Skeletal muscle satellite cell (primary cell): ENCODE measurements at regions not wholly inside any gene's neighbourhood (a gene's known extent, or its start where the extent isn't known, plus 50 kb on each side); places are given as distances from the start of the nearest gene placed in this dataset.

Experiments
- H3K27me3 ChIP-seq: 2 replicates; pipeline ENCODE4 v1.7.0; 2013; ENCODE audit warnings: low read length; ENCODE audit not compliant: control insufficient read depth, insufficient read depth
- H3K36me3 ChIP-seq: 2 replicates; pipeline ENCODE4 v1.7.0; 2013; ENCODE audit warnings: mild to moderate bottlenecking, control low read depth, low read length; ENCODE audit not compliant: insufficient read depth
- H3K4me1 ChIP-seq: 2 replicates; pipeline ENCODE4 v1.7.0; 2013; ENCODE audit warnings: low read length; ENCODE audit not compliant: control insufficient read depth, insufficient read depth
- H3K4me2 ChIP-seq: 2 replicates; pipeline ENCODE4 v1.7.0; 2013; ENCODE audit warnings: mild to moderate bottlenecking, low read length
- H3K4me3 ChIP-seq: 2 replicates; pipeline ENCODE4 v1.7.0; 2013; ENCODE audit warnings: low read length
- H3K9ac ChIP-seq: 2 replicates; pipeline ENCODE4 v1.7.0; 2013; ENCODE audit warnings: mild to moderate bottlenecking, low read depth, low read length, moderate library complexity
- H3K9me3 ChIP-seq: replicated peaks from 2 replicates; pipeline ENCODE4 v1.7.0; 2013; ENCODE audit warnings: mild to moderate bottlenecking, control low read depth, low read length

DNA sequence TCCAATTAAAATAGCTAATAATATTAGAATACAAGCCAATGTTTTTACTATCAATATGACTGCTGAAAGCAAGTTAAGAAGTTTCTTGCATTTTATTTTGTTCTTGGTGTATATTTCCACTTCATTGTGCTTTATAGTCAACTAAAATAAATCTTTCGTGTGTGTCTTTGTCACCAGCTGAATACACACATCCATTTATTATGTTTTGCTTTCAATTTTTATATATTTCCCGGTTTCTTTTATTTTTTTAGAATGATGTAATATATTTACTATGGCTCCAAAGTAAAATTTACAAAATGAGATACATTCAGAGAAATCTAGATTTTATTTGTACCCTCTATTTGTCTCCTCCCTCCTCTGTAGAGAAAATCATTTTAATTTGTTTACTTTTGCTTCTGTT, 495.9 kb upstream of the PAPPA start:
- Histone ChIP-seq H3K4me1 (peaks cover 11% of the 10 kb centered on the region), H3K9me3 (no peaks in the 10 kb centered on the region), H3K9ac (no peak overlapping the region), H3K4me3 (no peak overlapping the region), H3K36me3 (no peaks in the 10 kb centered on the region), H3K27me3 (no peaks in the 10 kb centered on the region), H3K4me2 (no peak overlapping the region)

DNA sequence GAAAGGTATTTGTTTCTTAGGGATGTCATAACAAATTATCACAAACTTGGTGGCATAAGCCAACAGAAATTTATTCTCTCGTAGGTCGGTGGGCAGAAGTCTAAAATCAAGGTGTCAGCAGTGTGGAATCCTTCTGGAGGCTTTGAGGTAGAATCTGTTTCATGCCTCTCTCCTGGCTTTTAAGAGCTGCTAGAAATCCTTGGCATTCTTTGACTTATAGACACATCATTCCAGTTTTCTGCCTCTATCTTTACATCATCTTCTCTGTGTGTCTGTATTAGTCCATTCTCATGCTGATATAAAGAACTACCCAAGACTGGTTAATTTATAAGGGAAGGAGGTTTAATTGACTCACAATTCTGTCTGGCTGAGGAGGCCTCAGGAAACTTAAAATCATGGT, 488.1 kb upstream of the PAPPA start:
- H3K4me1 ChIP-seq: peaks cover 21% of the 10 kb centered on the region
- no peaks in the 10 kb centered on the region for H3K36me3 ChIP-seq
- H3K9ac ChIP-seq: no peak overlapping the region
- H3K27me3 ChIP-seq: no peaks in the 10 kb centered on the region
- no peak overlapping the region for H3K4me2 ChIP-seq
- H3K9me3 ChIP-seq: no peaks in the 10 kb centered on the region
- H3K4me3 ChIP-seq: no peak overlapping the region

DNA sequence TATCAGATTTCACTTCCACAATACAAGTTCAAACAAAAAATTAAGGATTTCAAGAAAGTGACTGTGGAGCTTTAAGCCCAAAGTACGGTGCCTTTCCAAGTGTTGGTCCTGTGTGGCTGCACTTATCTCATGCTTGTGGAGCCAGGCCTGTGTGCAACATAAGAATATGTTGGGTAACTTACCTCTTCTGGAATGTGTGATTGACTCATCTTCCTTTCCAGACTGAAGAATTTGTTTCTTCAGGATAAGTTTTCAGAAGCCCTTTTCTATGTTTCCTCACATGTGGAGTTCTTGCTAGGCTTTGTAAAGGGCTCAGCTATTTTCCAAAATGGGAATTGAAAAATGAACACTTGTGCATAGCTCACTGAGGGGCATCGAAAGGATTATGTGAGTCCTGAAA, 485.1 kb upstream of the PAPPA start:
- no peaks in the 10 kb centered on the region for H3K9me3 ChIP-seq
- no peak overlapping the region for H3K4me3 ChIP-seq
- peaks cover 51% of the 10 kb centered on the region for H3K4me1 ChIP-seq
- peak overlapping the region; percentile 61 for H3K9ac ChIP-seq
- H3K4me2 ChIP-seq: no peak overlapping the region
- H3K36me3 ChIP-seq: no peaks in the 10 kb centered on the region
- H3K27me3 ChIP-seq: no peaks in the 10 kb centered on the region

DNA sequence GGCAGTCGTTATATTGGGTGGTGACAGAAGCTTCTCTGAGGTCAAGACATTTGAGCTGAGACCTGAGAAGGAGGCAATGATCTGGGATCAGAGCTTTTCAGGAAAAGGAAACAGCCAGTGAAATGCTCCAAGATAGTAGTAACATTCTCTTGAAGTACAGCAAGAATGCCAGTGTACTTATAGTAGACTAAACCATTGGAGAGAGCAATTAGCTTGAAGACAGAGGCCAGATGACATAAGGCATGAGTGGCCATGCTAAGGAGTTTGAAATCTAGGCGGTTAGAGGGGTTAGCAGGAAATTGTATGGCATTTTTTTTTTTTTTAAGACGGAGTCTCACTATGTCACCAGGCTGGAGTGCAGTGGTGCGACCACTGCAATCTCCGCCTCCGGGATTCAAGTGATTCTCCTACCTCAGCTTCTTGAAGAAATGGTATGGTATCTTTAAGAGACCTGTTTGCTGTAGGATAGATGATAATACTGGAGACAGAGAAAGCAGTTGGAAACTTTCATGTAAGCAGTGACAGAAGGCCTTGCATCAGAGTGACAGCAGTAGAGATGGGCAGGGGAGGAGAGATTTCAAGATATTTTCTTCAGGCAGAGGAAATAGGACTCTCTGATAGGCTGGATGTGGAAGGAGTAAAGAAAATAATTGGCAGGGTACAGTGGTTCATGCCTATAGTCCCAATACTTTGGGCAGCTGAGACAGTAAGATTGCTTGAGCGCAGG, 482.2 kb upstream of the PAPPA start:
- H3K9ac ChIP-seq: peak overlapping the region; percentile 86
- H3K4me3 ChIP-seq: no peak overlapping the region
- H3K4me2 ChIP-seq: peak overlapping the region; percentile 72
- no peaks in the 10 kb centered on the region for H3K36me3 ChIP-seq
- H3K4me1 ChIP-seq: peaks cover 60% of the 10 kb centered on the region
- no peaks in the 10 kb centered on the region for H3K9me3 ChIP-seq
- H3K27me3 ChIP-seq: no peaks in the 10 kb centered on the region

DNA sequence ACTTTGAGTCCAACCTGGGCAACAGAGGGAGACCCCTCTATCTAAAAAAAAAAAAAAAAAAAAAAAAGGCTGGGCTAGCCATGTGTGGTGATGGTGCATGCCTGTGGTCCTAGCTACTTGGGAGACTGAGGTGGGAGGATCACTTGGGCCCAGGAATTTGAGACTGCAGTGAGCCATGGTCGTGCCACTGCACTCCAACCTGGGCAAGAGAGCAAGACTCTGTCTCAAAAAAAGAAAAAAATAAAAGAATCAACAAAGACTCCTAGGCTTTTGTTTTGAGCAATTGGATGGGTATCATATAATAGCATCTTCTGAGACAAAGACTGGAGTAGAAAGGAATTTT, 481.7 kb upstream of the PAPPA start:
- no peaks in the 10 kb centered on the region for H3K27me3 ChIP-seq
- H3K4me2 ChIP-seq: peak overlapping the region; percentile 72
- H3K4me3 ChIP-seq: peak overlapping the region; percentile 44
- H3K9me3 ChIP-seq: no peaks in the 10 kb centered on the region
- H3K4me1 ChIP-seq: peaks cover 60% of the 10 kb centered on the region
- H3K9ac ChIP-seq: peak overlapping the region; percentile 86
- no peaks in the 10 kb centered on the region for H3K36me3 ChIP-seq

DNA sequence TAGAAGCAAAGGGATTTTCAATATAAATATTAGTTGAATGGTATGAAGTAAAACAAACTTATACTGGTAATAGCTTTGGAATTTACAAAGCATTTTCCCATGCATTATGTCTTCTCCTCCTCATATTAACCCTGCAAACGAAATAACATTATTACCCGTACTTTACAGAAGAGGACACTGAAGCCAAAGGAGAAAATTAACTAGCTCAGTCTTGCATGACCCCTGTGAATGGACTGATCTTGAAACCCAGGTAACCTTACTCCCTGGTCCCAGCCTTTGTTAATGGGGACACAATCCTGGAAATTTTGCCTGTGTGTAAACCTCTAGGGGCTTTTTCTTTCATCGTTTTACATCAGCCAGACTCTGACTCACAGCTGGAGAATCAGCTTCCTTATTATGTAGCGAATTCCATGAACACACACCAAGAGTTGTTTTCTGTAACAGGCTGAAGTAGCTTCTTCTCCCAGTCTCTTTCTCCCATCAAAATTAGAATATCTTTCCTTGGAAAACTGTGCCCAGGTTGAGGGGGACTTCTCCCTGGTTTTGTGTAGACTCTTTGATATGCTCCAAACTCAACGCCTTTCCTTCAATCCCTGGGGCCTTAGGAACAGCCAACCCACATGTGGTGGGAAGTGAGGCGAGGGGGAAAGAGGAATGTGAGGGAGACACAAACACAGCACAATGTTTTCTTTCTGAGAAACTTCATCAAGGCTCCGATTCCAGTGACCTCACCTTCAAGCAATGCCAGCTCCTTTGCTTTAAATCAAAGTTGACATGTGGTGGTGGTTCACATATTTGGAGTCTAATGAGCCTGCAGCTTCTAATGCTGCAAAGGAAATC, 480.9 kb upstream of the PAPPA start:
- Histone ChIP-seq H3K9me3 (no peaks in the 10 kb centered on the region), H3K4me1 (peaks cover 58% of the 10 kb centered on the region), H3K9ac (peak overlapping the region; percentile 86), H3K27me3 (no peaks in the 10 kb centered on the region), H3K36me3 (no peaks in the 10 kb centered on the region), H3K4me3 (peak overlapping the region; percentile 44), H3K4me2 (peak overlapping the region; percentile 72)

DNA sequence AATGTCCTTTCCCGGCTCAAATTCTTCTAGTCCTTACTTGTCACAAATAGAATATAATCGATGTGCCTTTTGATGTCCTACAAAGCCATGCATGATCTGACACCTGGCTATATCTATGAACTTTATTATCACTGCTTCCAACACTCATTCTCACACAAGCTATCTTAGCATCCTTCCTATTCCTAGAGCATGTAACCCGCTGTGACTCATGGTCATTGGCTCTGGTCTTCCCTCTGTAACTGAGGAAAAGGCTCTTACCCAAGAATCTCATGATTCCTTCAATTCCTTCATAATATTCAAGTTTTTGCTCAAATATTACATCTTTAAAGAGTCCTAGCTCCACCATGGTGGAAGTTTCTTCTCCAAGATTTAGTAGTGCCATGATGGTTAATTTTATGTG, 480.0 kb upstream of the PAPPA start:
- Histone ChIP-seq H3K4me2 (peak overlapping the region; percentile 72), H3K9ac (peak overlapping the region; percentile 86), H3K4me3 (peak overlapping the region; percentile 16), H3K36me3 (no peaks in the 10 kb centered on the region), H3K27me3 (no peaks in the 10 kb centered on the region), H3K4me1 (peaks cover 49% of the 10 kb centered on the region), H3K9me3 (no peaks in the 10 kb centered on the region)

DNA sequence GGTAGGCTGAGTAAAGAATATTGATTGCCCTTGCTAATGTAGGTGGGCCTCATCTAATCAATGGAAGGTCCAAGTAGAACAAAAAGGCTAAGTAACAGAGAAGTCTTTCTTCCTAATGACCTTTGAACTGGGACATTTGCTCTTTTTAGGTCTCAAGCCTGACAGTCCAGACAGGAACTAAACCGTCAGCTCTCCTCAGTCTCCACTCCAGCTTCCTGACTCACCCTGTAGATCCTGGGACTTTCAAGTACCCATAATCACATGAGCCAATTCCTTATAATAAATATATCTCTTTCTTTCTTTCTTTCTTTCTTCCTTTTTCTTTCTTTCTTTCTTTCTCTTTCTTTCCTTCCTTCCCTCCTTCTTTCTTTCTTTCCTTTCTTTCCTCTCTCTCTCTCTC, 479.5 kb upstream of the PAPPA start:
- no peaks in the 10 kb centered on the region for H3K27me3 ChIP-seq
- no peak overlapping the region for H3K4me2 ChIP-seq
- H3K4me3 ChIP-seq: no peak overlapping the region
- H3K36me3 ChIP-seq: no peaks in the 10 kb centered on the region
- peaks cover 44% of the 10 kb centered on the region for H3K4me1 ChIP-seq
- peak overlapping the region; percentile 86 for H3K9ac ChIP-seq
- no peaks in the 10 kb centered on the region for H3K9me3 ChIP-seq

DNA sequence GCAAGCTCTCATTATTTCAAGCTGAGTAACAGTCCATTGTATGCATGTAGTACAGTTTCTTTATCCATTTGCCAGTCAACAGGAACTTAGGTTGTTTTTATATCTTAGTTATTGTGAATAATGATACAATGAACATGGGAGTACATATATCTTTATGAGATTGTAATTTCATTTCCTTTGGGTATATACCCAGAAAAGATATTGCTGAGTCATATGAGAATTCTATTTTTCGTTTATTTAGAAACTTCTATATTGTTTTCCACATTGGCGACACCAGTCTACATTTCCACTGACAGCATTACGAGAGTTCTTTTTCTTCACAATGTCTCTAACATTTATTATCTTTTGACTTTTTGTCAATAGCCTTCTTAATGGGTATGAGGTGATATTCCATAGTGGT, 477.8 kb upstream of the PAPPA start:
- Histone ChIP-seq H3K27me3 (no peaks in the 10 kb centered on the region), H3K4me2 (no peak overlapping the region), H3K36me3 (no peaks in the 10 kb centered on the region), H3K4me1 (peaks cover 36% of the 10 kb centered on the region), H3K9ac (no peak overlapping the region), H3K4me3 (no peak overlapping the region), H3K9me3 (no peaks in the 10 kb centered on the region)

DNA sequence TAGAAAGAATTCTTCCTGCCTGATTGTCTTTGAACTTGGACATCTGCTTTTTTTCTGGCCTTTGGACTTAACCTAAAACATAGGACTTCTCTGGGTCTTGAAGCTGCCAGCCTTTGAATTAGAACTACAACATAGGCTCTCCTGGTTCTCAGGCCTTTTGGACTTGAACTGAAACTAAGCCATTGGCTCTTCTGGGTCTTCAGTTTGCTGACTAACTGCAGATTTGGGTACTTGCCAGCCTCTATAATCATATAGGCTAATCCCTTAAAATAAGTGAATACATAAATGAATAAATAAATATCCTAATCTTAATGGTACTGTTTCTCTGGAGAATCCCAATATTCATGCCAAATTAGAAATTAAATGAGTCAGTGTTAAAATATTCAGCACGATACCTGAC, 473.4 kb upstream of the PAPPA start:
- Histone ChIP-seq H3K4me2 (no peak overlapping the region), H3K4me3 (no peak overlapping the region), H3K4me1 (no peaks in the 10 kb centered on the region), H3K27me3 (no peaks in the 10 kb centered on the region), H3K9me3 (no peaks in the 10 kb centered on the region), H3K36me3 (no peaks in the 10 kb centered on the region), H3K9ac (no peak overlapping the region)

DNA sequence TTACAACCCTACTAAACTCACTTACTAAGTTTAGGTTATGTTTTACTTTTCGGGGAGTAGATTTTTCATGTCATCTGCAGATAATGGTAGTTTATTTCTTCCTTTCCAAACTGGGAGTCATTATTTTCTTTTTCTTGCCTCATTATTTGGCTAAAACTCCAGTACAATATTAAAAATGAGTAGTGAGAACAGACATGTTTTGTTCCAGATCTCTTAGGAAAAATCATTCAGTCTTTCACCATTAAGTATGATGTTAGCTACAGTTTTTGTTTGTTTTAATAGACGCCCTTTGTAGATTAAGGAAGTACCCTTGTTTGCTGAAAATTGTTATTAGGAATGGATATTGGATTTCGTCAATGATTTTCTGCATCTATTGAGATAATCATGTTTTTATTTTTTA, 472.0 kb upstream of the PAPPA start:
- Histone ChIP-seq H3K4me1 (no peaks in the 10 kb centered on the region), H3K27me3 (no peaks in the 10 kb centered on the region), H3K9me3 (no peaks in the 10 kb centered on the region), H3K4me2 (no peak overlapping the region), H3K36me3 (no peaks in the 10 kb centered on the region), H3K9ac (no peak overlapping the region), H3K4me3 (no peak overlapping the region)

DNA sequence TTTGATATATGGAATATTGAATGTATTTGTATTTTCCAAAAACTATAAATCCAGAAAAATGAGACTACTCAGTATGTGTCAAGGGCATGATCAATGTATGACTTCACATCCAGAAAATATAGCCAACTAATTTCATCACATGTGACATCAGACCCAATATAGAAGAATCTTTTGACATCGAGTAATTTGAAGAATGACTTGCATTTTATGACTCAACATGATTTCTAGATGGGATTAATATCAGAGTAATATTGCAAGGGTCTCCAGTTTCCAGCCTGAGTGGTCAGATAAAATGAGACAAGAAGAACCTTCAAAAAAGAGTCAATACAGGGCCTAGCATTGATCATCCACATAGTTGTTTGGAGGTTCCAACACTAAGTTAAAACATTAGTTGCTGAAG, 467.5 kb upstream of the PAPPA start:
- no peaks in the 10 kb centered on the region for H3K36me3 ChIP-seq

More for the DNA sequence above, 467.5 kb upstream of the PAPPA start:
- H3K4me2 ChIP-seq: no peak overlapping the region
- H3K4me1 ChIP-seq: peaks cover 7% of the 10 kb centered on the region
- H3K9me3 ChIP-seq: no peaks in the 10 kb centered on the region
- H3K9ac ChIP-seq: no peak overlapping the region
- H3K27me3 ChIP-seq: no peaks in the 10 kb centered on the region
- no peak overlapping the region for H3K4me3 ChIP-seq
